HG03135 (cell line): ENCODE measurements at regions not wholly inside any gene's neighbourhood (a gene's known extent, or its start where the extent isn't known, plus 50 kb on each side); places are given as distances from the start of the nearest gene placed in this dataset.

Source experiments
- ATAC-seq: cut with Tn5 transposase; IDR thresholded peaks from one replicate; pipeline ENCODE4 v1.9.1; 2021; ENCODE audit warnings: mild to moderate bottlenecking, moderate library complexity; ENCODE audit not compliant: unreplicated experiment

DNA sequence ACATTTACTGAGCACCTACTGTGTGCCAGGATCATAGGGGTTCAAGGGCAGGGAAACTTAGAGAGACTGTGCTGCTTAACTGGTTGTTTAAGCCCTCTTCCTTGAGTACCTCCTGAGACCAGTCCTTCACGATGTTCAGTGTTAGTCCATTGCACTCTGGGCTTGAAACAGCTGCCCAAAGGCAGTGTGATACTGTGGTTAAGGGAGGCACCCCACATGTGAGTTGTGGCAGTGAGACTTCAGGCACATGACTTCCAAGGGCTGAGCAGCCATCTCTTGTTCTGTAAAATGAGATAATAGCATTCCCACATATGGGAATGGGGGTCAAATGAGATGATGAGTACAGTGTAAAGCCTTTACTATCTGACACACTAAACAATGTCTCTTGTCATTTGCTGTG lies 75.1 kb downstream of the LINGO1 start:
- no peak for ATAC-seq

DNA sequence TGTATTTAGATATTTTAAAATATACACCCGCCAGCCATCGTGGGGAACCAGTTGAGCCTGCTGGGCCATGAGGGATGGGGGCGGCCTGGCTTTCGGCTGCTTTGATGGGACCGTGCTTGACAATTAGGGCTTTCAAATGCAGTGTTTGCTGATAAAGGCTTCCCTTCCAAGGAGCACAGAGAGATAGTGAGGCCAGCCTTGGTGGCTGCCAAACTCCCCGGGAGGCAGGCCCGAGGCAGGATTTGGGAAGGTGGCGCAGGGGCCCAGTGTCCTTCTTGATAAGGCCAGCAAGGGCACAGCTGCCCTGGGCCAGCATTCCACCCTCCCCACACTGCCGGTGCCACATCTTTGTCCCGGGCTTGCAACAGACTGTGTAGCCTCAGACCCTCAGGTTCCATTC lies 75.6 kb downstream of the LINGO1 start:
- ATAC-seq: no peak

DNA sequence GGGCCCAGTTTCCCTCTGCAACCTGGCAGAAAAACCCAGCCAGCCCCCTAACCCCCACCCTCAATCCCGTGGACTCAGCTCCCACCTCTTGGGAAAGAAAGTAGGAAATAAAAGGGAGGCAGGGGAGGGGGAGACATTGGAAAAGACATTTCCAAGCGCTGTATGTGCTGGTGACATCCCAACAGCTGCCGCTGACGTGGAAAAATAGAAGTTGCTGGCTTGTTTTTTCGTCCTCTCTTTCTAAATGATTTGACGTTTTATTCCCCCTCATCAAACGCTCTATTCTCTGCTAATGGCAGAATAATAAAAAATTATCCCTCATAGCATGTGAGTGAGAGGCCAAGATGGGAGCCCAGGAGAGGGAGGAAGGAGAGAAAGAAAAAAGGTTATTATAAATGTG lies 76.1 kb downstream of the LINGO1 start:
- no peak for ATAC-seq

DNA sequence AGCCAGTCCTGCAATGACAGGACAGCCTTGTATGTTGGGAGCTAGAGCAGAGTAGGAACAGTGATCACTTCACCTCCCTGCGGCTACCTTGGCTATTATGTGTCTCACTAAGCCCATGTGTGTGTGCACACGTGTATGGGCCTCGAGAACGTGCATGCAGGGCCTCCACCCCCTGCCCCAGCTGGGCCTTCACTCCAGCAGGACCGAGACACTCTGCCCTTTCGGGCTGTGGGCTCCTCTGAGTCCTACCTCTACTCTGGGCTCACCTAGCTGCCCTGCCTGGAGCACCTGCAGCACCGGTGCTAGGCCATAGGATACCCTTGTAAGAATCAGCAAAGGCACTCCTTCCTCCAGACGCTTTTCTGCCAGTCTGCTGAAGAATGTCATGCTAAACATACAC lies 77.5 kb downstream of the LINGO1 start:
- no peak for ATAC-seq

DNA sequence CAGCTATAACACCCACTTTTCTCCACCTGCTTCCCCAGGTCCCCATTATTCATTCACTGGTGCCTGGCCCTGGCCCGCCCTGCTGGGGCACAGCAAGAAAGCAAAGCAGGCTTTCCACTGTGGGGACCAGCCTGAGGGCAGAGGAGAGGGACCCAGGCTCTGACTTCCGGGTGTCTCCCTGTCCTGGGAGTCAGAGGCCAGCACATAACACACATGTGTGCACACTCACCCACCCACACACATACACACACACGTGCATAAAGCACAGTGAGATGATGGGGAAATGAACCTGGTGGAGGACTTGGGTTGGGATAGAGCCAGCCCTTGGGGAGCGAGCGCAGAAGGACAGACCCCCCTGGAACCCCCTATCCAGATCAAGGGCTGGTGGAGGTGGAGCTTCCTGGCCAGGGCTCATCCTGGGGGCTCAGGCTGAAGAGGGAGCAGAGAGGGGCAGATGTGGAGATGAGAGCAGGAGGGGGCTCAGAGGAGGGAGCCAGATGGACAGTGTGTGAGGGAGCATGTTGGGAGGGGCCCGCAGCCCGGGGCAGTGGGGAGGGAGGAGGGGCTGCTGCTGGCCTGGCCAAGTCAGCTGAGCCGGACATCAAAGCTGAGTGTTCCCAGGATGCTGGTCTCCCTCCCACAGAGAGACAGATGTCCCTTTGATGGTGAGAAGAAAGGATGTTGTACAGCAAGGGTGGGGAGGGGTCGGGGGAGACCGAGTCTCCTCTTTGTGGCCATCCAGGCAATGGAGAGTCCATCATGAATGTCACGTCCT lies 78.2 kb downstream of the LINGO1 start:
- ATAC-seq: no peak

DNA sequence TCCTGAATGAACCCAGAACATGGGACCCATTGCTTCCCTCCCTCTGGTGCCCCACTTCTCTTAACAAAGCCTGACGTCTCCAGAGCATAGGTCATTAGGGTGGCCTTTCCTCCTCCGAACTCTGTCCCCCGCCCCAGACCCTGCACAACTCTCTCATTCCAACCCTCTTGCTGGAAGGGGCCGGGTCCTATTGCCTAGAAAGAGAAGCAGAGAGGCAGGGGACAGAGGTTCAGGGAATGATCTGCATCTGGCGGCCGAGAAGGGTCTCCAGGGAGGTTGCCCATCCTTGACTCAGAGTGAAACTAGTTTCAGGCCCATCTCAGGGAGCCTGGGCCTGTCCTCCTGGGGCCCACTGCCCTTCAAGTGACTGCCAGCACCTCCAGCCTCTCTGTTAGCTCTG lies 79.0 kb downstream of the LINGO1 start:
- ATAC-seq: no peak

DNA sequence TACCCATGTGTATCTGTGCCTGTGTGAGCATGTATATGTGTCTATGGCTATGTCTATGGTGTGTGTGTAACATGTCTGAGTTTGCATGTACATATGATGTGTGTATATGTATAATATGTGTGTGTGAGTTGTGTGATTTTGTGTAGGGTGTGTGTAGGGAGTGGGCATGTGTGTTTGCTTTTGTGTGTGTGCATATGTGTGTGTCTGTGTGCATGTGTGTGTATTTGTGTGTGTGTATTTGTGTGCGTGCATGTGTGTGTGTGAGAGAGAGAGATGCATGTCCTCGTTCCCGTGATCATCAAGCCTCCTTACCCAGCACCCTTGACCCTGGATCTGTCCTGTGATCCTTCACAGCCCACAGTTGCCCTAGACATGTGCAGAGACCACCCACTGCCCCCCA lies 79.5 kb downstream of the LINGO1 start:
- ATAC-seq: no peak

DNA sequence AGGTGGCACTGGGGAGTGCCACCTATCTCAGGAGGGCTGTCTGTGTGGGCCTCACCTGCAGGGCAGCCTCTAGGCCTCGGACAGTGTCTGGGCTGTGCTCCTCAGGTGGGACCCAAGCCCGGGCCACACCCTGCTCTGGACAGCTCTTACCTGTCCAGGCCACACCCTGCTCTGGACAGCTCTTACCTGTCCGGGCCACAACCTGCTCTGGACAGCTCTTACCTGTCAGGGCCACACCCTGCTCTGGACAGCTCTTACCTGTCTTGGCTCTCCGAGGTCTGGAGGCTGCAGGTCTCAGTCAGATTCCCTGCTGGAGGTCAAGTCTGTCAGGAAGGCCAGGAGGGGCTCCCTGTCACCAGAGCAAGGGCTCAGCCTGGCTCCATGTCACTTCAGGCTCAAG lies 80.6 kb downstream of the LINGO1 start:
- no peak for ATAC-seq

DNA sequence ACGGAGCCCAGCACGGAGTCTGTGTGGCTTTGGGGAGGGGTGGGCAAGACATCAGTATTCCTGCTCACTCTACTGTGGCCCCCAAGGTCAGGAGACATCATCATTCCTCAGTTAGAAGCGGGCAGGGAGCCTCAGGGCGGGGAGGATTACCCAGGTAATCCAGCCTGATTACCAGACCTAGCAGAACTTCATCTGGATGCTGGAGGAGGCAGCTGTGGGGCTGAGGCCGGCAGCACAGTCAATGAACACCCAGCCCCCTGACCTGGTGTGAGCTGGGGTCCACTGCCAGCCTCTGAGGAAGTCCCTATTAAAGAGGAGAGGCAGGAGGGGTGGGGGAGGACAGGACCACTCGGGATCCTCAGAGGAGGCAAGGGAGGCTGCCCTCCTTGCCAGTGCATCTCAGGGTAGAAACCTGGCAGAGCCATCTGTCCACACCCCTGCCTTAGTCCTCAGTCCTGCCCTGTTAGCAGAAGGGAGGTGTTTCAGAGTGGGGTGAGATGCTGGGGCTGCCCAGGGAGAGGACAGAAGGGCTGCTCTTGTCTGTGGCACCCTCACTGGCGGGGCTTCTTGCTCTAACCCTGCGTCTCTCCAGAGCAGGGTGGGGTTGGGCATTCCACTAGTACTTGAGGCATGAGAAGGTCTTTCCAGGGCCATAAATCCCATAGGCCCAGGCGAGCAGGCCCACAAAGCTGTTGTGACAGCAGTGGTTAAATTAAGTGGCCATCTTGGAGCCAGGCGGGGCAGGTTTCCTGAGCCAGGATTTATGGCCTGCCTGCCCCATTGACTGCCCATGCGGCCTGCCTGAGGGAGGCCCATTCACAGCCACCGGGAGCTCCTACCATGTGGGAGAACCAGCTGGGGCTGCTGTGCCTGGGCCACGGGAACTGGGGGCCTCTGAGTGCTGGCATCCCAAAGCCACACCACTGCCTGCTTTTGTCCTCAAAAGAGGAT lies 82.1 kb downstream of the LINGO1 start:
- no peak for ATAC-seq

DNA sequence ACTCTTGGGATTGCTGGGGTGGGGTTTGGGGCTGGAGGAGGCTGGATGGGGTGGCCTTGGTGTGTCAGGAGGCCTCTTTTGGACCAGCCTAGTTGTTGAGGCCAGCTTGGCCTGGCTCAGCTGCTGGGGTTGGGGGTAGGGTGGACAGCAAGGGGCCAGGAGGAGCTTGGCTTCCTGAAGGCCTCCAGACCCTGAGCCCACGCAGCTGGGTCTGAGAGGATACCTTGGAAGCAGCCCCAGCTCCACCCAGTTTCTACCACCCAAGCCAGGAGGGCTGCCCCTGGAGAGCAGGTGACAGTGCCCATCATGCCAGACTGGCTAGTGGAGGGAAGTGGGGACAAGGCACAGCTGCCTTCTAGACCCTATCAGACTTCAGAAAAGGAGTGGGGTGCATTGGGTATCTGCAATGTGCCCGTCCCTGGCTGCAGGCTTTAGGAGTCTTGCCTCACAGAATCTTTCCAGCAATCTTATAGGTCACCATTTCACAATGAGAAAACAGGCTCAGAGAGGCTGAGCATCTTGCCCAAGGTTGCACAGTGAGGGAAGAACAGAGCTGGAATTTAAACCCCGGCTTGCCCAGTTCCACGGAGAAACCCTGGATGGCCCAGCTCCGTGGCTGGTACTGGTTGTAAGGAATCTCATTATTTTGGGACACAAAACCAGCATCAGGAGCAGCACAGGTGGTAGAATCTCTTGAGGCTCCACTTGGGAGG lies 83.0 kb downstream of the LINGO1 start:
- ATAC-seq: no peak

DNA sequence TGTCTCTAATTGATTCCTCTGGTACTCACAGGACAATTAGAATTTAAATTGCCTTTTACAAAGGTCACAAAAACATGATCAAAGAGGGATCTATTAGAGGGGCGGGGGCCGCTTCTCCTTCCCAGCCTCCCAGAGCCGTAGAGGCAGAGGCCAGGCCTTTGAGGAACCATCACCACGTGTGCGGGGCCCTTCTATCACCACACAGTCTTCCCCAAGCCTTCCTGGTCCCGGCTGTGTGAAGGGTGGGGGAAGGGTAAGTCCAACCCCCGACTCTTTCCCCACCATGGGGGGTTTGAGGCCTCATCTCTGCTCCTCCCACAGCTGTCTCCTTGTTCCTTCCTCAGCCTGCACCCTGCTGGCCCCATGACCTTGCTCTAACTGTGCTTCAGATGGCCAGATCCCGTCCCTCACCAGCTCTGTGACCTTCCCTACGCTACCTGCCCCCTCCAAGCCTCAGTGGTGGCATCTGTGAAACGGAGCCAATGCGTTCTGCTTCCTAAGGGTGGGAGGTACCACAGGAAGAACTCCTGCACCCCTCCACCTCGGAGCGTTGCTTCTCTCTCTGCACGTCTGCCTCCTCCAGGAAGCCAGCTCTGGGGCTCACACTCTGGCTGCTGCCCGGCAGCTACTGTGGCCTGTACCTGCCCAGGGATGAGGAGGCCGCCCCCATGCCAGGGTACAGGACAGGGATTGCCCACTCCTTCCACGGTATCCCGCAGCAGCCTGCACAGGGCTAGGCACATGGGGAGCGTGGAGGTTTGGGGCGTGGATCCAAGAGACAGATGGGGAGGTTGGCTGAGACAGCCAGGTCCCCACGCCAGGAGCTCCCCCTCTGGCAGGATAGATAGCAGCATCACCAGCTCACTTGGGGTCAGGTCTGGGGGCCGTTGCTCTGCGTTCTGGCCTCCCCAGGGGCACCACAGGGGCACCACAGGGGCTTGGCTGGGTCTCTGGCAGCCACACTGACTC lies 83.8 kb downstream of the LINGO1 start:
- ATAC-seq: no peak

DNA sequence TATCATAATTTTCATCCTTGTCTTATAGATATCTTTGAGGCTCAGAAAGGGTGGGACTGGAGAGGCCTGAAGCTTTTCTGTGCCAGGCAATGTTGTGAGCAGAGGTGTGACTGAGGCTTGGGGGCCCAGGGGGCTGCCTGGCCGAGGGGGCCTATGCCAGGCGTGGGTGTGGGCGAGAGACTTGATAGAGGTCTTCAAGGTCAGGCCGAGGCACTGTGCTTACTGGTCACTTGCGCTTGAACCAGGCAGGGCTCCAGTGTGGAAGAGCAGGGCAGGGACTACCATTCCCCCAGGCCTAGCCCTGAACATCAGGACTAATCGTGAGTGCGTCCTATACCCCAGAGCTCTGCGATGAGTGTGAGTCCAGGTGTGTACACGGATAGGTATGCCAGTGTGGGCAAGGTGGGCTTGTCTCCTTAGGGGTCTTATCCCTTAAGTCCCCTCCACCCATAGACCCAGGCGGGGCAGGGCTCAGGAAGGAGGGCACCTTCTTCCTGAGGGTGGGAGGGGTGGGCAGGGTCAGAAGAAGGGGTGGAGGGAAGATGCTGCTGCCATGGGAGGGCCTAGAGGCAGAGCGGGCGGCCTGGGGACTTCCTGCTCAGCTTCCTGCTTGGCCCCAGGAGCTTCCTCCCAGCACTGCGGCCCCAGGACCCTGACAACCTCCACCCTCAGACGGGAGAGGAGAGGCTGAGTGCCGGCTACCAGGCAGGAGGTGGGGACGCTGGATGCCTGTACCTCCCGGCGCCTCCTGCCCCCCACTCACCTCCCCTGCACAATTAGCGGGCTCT lies 84.7 kb downstream of the LINGO1 start:
- ATAC-seq: no peak

DNA sequence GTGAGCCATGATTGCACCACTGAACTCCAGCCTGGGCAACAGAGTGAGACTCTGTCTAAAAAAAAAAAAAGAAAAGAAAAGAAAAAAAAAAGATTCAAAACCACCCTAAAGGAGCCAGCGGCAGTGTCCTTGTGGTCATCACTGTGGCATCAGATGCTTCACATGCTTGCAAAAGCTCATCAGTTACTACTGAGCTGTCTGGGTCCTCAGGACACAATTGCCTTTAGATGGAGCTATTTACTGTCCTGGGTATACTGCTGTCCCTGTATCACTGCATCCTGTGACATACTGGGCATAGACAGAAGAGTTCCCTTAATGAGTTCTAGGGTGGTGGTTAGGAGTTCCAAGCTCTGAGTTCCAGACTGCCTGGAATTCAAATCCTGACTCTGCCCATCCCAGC lies 85.8 kb downstream of the LINGO1 start:
- no peak for ATAC-seq

DNA sequence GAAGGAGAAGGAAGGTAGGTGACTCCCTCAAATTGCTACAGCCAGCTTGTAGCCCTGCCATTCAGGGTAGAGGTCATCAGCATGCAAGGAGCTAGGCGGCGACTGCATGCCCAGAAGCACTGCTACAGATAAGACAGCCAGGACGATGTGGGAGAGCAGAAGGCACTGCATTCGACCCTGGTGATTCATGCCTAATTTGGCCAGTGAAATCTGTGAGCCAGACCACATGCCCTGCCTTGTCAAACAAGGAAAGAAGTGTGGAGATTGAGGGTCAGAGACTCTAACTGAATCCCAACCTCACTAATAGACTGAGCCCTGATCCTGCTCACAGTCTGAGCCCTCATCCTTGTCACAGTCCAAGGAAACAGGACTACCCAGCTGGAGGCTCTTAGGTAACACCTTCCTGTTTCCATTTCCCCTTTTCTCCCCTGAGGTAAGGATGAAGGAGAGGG lies 86.6 kb downstream of the LINGO1 start:
- ATAC-seq: no peak

DNA sequence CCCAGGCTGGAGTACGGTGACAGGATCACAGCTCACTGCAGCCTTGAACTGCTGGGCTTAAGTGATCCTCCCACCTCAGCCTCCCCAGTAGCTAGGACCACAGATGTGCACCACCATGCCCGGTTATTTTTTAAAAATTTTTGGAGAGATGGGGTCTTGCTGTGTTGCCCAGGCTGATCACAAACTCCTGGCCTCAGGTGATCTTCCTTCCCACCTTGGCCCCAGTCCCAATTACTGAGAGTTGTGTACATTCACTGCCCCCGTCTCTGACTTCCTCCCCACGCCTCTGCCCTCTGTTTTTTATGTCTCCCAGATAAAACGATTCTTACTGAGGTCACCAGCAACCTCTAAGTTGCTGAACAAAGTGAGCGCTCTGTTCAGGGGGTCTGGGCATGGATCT lies 87.7 kb downstream of the LINGO1 start:
- no peak for ATAC-seq

DNA sequence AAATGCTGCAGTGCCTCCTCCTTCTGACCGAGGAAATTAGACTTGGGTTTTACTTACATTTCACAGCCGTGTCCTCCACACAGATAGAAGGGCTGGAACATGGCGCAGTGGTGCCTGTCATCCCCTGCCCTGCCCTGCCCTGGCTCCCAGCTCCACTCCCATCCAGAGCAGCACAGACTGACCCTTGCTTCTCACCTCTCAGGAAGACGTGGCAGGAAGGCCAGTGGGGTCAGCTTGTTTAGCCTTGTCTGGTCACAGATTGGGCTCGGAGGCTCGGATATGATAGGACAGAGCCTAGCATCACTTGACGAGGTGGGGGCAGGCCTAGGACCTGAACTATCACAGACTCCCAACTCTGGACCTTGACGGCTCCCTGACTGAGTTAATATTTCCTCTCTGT lies 88.5 kb downstream of the LINGO1 start:
- no peak for ATAC-seq

DNA sequence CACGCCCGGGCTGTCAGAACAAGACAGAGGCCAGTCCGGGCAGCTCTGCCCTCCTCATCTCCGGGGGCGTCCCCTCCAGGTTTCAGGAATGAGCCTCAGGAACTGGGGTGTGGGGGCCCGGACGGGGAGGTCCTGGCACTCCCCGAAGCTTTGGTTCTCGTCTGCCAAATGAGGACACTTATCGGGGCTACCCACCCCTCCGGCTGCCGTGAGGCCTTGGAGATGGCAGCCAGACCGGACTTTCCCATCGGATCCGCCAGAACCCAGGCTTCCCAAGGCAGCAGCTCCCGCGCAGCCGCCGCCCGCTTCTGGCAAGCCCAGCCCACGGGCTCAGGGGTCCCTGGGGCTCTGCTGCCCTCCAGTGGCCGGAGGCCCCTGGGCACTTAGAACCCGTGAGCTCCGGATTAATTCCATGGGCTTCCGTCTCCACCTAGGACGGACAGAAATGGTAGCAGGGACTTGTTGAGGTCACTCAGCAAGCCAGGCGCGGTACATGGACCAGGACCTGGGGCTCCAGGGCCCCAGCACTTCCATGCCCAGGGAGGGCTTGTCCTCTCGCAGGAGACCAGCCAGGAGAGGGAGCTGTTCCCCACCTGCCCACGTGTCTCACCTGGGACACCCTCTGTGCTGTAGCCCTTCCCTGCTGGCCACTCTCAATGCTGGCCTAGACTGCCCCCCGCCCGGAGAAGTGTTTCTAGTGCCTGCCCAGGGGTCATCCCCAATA lies 89.4 kb downstream of the LINGO1 start:
- no peak for ATAC-seq

DNA sequence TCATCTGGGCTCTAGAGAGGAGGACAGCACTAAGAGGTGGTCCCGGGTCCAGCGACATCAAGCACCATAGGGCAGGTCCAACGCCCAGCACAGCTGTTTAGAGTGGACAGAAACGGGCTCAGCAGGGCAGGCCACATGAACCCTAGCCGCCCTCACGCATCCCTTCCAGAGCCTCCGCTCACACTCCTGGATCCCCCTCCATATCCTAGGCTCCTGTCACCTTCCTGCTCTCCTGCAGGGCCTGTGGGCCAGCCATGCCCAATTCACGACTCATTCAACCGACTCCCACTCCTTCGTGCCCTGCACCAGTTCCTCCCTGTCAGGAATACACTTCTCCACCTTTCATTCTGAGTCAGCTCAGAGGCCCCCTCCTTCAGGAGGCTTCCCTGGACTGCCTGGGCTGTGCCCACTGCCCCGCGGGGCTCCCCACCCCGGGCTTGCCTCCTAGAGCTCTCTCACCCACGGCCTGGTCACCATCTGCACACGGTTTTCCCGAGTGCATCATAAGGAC lies 90.2 kb downstream of the LINGO1 start:
- no peak for ATAC-seq
